ENCODE measurements at regions not wholly inside any gene's neighbourhood (a gene's known extent, or its start where the extent isn't known, plus 50 kb on each side); places are given as distances from the start of the nearest gene placed in this dataset.

DNA sequence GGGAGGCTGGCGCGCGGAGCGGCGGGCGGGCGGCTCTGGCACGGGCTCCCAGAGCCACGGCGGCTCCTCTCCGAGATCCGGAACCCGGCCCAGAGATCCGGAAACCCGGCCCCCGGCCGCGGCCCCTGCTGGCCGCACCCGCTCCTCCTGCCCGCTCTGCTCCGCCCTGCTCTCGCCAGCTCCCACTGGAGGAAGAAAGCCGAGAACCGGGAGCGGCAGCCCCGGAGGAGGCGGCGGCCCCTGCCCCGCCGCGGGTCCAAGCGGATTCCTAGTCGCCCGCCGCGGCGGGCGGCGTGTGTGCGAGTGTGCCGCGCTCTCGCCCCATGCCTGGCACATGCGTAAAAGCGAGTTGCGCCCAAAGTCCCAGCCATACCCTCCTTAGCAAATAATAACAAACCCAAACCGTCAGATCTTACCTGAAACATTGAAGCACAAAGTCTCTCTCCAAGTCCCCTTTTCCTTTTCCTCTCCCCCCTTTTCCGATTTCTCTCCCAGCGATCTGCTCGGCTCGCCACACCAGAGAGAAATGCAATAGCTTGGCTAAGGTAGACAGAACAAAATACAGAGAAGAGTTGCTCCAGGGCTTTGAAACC, 108.7 kb upstream of the KCTD1 start:
- TF ChIP-seq POLR2AphosphoS5 (IDR thresholded peaks at IDR 0.05; ENCODE audit: low read depth, low read length) = peak; percentile 54
- TF ChIP-seq TAF1 (IDR thresholded peaks at IDR 0.05; ENCODE audit: borderline replicate concordance, insufficient read depth, low read length) = no peak

DNA sequence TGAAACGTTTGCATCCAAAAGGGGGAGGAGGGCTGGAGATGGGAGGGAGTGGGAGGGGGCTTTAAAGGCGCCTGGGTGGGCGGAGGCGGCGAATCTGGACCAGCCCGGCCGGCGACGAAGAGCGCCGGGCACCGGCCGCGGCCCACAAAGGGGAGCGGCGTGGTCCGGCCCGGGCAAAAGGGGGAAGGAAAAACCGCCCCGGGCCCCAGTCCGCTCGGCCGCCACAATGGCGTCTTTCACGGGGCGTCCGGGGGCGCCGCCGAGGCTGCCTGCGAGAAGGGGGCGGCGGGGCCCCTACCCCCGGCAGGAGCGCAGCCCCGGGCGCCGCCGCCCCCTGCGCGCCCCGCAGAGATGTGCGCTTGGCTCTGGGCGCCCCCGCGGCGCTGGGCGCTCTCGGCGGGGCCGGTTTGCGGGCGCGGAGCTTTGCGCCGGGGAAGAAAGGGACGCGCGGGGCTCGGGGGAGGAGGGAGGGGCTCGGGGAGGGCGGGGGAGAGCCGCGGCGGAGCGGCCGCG, 108.1 kb upstream of the KCTD1 start:
- TF ChIP-seq, protein P1, sequence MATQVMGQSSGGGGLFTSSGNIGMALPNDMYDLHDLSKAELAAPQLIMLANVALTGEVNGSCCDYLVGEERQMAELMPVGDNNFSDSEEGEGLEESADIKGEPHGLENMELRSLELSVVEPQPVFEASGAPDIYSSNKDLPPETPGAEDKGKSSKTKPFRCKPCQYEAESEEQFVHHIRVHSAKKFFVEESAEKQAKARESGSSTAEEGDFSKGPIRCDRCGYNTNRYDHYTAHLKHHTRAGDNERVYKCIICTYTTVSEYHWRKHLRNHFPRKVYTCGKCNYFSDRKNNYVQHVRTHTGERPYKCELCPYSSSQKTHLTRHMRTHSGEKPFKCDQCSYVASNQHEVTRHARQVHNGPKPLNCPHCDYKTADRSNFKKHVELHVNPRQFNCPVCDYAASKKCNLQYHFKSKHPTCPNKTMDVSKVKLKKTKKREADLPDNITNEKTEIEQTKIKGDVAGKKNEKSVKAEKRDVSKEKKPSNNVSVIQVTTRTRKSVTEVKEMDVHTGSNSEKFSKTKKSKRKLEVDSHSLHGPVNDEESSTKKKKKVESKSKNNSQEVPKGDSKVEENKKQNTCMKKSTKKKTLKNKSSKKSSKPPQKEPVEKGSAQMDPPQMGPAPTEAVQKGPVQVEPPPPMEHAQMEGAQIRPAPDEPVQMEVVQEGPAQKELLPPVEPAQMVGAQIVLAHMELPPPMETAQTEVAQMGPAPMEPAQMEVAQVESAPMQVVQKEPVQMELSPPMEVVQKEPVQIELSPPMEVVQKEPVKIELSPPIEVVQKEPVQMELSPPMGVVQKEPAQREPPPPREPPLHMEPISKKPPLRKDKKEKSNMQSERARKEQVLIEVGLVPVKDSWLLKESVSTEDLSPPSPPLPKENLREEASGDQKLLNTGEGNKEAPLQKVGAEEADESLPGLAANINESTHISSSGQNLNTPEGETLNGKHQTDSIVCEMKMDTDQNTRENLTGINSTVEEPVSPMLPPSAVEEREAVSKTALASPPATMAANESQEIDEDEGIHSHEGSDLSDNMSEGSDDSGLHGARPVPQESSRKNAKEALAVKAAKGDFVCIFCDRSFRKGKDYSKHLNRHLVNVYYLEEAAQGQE (IDR thresholded peaks at IDR 0.05; ENCODE audit: insufficient read depth in 1 of 2, low read depth in 2 of 2, low read length in 2 of 2) = no peak
- TF ChIP-seq POLR2AphosphoS5 (IDR thresholded peaks at IDR 0.05; ENCODE audit: low read depth, low read length) = peak; percentile 33; the same call in 1 of the 2 replicates

DNA sequence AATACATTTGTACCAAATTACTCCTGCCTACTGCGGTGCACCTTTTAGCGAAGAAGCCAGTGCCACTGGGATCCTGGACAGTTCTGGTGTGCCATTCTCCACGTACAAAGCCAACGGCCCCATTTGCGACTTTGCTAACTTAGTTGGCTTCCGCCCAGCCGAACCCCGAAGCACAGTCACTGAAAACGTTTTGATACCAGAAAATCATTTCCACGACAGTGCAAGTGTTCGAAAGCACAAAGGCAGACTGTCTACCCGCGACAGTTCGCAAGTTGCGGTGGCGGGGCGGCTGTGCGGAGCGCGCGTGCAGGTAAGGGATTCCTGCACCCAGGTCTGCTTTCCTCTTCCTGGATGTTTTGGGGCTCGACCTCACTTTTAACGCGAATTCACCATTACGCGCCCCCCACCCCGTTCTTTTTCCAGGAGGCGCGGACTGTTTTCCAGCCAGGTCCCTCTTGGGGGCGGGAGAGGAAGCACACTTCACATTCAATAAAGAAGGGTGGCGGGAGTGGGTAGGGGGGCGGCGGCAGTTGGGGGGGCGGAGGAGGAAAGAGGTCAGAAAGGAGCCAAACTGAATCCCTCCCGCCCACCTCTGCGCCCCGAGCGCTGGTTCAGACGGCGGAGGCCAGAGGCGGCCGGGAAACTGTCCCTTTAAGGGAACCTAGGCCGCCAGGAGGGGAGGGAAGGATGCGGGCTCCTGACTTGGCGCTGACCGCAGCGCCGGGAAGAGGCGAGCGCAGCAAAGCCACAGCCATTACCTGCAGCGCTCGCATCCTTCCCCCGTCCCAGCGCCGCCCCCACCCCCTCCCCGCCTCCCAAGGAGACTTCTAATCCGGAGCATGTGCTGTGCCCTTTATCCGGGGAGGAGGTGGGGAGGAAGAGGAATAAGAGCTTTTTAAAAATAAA, 107.4 kb upstream of the KCTD1 start:
- TF ChIP-seq POLR2AphosphoS5 (IDR thresholded peaks at IDR 0.05; ENCODE audit: low read depth, low read length) (no peak), FOXP2 (optimal IDR thresholded peaks at IDR 0.05; ENCODE audit: borderline replicate concordance, extremely low read depth, extremely low read length, insufficient read depth) (no peak), SIN3A (IDR thresholded peaks at IDR 0.05; ENCODE audit: borderline replicate concordance, insufficient read depth, low read length) (no peak), TAF1 (IDR thresholded peaks at IDR 0.05; ENCODE audit: borderline replicate concordance, insufficient read depth, low read length) (no peak; the same call in 1 of the 2 replicates)
- TF ChIP-seq, protein P1 (IDR thresholded peaks at IDR 0.05; ENCODE audit: insufficient read depth in 1 of 2, low read depth in 2 of 2, low read length in 2 of 2) = no peak

DNA sequence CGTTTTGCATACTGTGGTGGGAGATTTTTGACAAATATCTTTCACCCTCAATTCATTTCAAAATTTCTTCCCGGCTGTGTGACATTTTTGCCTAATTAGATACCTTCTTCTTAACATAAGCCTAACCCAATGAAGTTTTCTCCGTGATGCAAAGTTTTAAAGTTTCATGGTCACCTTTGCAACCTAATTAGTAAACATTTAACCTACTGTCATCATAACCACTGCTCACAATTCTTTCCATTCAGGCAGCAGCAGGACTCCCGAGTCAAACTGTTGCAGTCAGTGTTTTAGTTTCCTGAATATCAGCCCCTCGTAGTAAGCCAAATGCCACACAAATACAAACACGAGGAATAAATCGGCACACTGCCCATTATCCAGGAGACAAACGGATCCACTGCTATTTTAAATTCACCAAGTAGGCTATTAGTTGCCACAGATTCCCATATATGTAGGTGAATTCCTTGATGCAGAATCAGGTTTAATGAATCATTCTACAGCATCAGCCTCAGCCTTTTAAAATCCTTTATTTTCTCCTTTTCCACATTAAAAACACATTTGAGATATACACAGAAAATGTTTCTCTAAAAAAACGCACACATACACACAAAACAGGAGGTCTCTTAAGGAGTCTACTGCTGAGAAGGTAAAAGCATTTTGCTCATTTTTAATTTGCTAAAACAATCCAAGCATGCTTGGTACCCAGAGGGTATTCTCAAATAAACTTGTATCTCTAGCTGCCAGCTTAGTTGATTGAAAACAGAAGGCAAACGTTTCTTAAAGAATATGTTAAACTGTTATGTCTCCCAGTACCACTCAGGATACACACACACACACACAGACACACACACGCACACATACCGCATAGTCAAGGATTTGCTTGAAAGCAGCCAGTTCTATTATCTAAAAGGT, 106.5 kb upstream of the KCTD1 start:
- TF ChIP-seq, protein P1 (IDR thresholded peaks at IDR 0.05; ENCODE audit: insufficient read depth in 1 of 2, low read depth in 2 of 2, low read length in 2 of 2) = no peak
- TF ChIP-seq SIN3A (IDR thresholded peaks at IDR 0.05; ENCODE audit: borderline replicate concordance, insufficient read depth, low read length) (no peak), POLR2AphosphoS5 (IDR thresholded peaks at IDR 0.05; ENCODE audit: low read depth, low read length) (no peak), TAF1 (IDR thresholded peaks at IDR 0.05; ENCODE audit: borderline replicate concordance, insufficient read depth, low read length) (no peak), FOXP2 (optimal IDR thresholded peaks at IDR 0.05; ENCODE audit: borderline replicate concordance, extremely low read depth, extremely low read length, insufficient read depth) (no peak)

DNA sequence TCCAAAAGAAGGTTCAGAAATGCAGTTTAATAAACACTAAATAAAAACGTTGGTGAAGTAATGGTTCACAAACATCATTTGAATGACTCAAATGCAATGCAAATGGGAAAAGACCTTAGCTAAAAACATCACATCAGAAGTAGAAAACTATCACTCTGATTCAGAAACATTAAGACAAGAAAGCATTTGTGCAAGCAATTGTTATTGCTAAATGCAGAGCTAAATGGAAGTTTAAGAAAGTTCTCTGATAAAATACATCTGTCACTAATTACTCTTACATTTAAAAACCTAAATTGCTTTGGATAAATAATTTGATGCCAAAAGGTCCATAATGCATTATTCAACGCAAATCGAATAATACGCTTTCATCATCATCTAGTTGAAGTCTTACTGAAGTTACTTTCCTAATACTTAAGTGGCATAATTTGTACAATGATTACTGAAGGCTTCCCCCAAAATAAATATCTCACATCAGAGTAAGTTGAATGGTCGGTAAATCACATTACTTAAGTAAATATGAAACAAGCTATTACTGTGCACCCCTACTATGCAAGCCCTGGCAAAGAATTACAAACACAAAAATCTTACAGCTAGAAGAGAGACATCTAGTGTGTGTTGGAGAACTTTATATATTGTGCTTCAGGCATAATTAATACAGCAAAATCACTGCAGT, 105.7 kb upstream of the KCTD1 start:
- TF ChIP-seq TAF1 (IDR thresholded peaks at IDR 0.05; ENCODE audit: borderline replicate concordance, insufficient read depth, low read length) (0 out of 2 replicates have a peak, but pooled peaks have one; percentile 23), FOXP2 (optimal IDR thresholded peaks at IDR 0.05; ENCODE audit: borderline replicate concordance, extremely low read depth, extremely low read length, insufficient read depth) (no peak), SIN3A (IDR thresholded peaks at IDR 0.05; ENCODE audit: borderline replicate concordance, insufficient read depth, low read length) (no peak), POLR2AphosphoS5 (IDR thresholded peaks at IDR 0.05; ENCODE audit: low read depth, low read length) (no peak)
- TF ChIP-seq, protein P1 (IDR thresholded peaks at IDR 0.05; ENCODE audit: insufficient read depth in 1 of 2, low read depth in 2 of 2, low read length in 2 of 2) = no peak

All from PFSK-1 (cell line).